HCT116 (cell line): ENCODE measurements at regions not wholly inside any gene's neighbourhood (a gene's known extent, or its start where the extent isn't known, plus 50 kb on each side); places are given as distances from the start of the nearest gene placed in this dataset.

ENCODE experiments used
- CEBPB ChIP-seq: IDR thresholded peaks from 2 replicates; pipeline ENCODE4 v1.6.1; 2012; ENCODE audit warnings: low read depth
- CTCF ChIP-seq, 3 experiments: fragments of 200-600 bp in 1 of 3; sonication (generic) in 1 of 3; IDR thresholded peaks in 2 of 3; conservative IDR thresholded peaks in 1 of 3; 2 replicates each; pipeline ENCODE4 v1.5.1; 2012 to 2017; ENCODE audit warnings: low read depth in 2 of 3, low read length in 2 of 3, antibody characterized with exemption in 1 of 3, borderline replicate concordance in 1 of 3, control low read depth in 1 of 3, mild to moderate bottlenecking in 1 of 3, mixed read lengths in 1 of 3, mixed run types in 1 of 3, moderate library complexity in 1 of 3; ENCODE audit not compliant: insufficient read depth in 1 of 3
- MAX ChIP-seq: IDR thresholded peaks from 2 replicates; pipeline ENCODE4 v1.6.1; 2012
- REST ChIP-seq: IDR thresholded peaks from 2 replicates; pipeline ENCODE4 v1.6.1; 2012; ENCODE audit warnings: low read depth
- SIN3A ChIP-seq: IDR thresholded peaks from 2 replicates; pipeline ENCODE4 v1.6.1; 2012; ENCODE audit warnings: low read depth

- TF ChIP-seq CTCF (IDR thresholded peaks at IDR 0.05 in 2 of 3, conservative IDR thresholded peaks at IDR 0.05 in 1 of 3; ENCODE audit: borderline replicate concordance in 1 of 3, insufficient read depth in 1 of 3, low read depth in 2 of 3, low read length in 2 of 3), result no peak
- no peak for TF ChIP-seq MAX
- no peak for TF ChIP-seq CEBPB
- TF ChIP-seq SIN3A, result no peak
- no peak for TF ChIP-seq REST
These were observed 955.2 kb upstream of the EYS start for GRCh38 chr6:66662196-66662595.
